ENCODE measurements at regions not wholly inside any gene's neighbourhood (a gene's known extent, or its start where the extent isn't known, plus 50 kb on each side); places are given as distances from the start of the nearest gene placed in this dataset.

GRCh38 chr12:63302941-63303536 is 152.0 kb upstream of the AVPR1A start:
- CTCF ChIA-PET = no interaction called here
- no peak overlapping the region for H2AFZ ChIP-seq (ENCODE audit: low read depth, low read length)
- FAIRE-seq = no peak

More at GRCh38 chr12:63302941-63303536, 152.0 kb upstream of the AVPR1A start:
- H3K4me1 ChIP-seq (ENCODE audit: control insufficient read depth, extremely low read depth, insufficient read depth, low read length) = no peaks in the 10 kb centered on the region
- dilution Hi-C loops (cut with MboI; ENCODE audit: extremely low pct_ligation_motif_present, low sequenced_read_pairs) = no loop called here
- no TSS peak for BruUV-seq (replicated peaks)
- no peak for TF ChIP-seq MYC (IDR thresholded peaks at IDR 0.05; ENCODE audit: low read depth, low read length)
- TF ChIP-seq POLR2AphosphoS5 (IDR thresholded peaks at IDR 0.05; ENCODE audit: insufficient read depth, low read depth, low read length) = no peak
- TF ChIP-seq CTCF (IDR thresholded peaks at IDR 0.05; ENCODE audit: extremely low read depth in 1 of 2, insufficient read depth in 1 of 2, low read depth in 1 of 2, low read length in 2 of 2) = no peak
- no peak for TF ChIP-seq POLR2A (IDR thresholded peaks at IDR 0.05; ENCODE audit: low read depth, low read length)
- TF ChIP-seq GATA2 (IDR thresholded peaks at IDR 0.05; ENCODE audit: insufficient read depth, insufficient read length, low read depth, low read length) = no peak
- no peak for TF ChIP-seq FOS (IDR thresholded peaks at IDR 0.05; ENCODE audit: borderline replicate concordance, insufficient read depth, low read length)
- no peak for TF ChIP-seq JUN (IDR thresholded peaks at IDR 0.05; ENCODE audit: borderline replicate concordance, insufficient read depth, insufficient read length, low read depth)
- H3K36me3 ChIP-seq (ENCODE audit: control insufficient read depth in 2 of 2, extremely low read depth in 1 of 2, insufficient read depth in 2 of 2, low read length in 2 of 2) = no peaks in the 10 kb centered on the region
- H3K27me3 ChIP-seq (ENCODE audit: control insufficient read depth in 2 of 2, insufficient read depth in 2 of 2, low read length in 2 of 2) = peaks cover 6 to 19% of the 10 kb centered on the region in 2 experiments
- no peak overlapping the region for H3K4me3 ChIP-seq (replicated peaks in 1 of 3; ENCODE audit: insufficient read depth in 1 of 3, low read depth in 1 of 3, low read length in 3 of 3)
- no peak overlapping the region for H3K27ac ChIP-seq (ENCODE audit: insufficient read depth, low read depth, low read length)
- no peak overlapping the region for H3K9ac ChIP-seq (replicated peaks; ENCODE audit: extremely low read depth, insufficient read depth, low read length)
- no peaks in the 10 kb centered on the region for H4K20me1 ChIP-seq (replicated peaks; ENCODE audit: control insufficient read depth, extremely low read depth, insufficient read depth, low read length)
- DNase-seq (ENCODE audit: low read depth, low spot score) = no peak
- H3K9me3 ChIP-seq (replicated peaks; ENCODE audit: control insufficient read depth, insufficient read depth, low read length) = no peaks in the 10 kb centered on the region
- no peaks in the 10 kb centered on the region for H3K9me1 ChIP-seq (replicated peaks; ENCODE audit: control insufficient read depth, extremely low read depth, insufficient read depth, low read length)
- POLR2A ChIA-PET = no interaction called here
- H3K4me2 ChIP-seq (ENCODE audit: insufficient read depth, low read length) = no peak overlapping the region
- intact Hi-C loops (cut with micrococcal nuclease) = no loop called here
- H3K79me2 ChIP-seq (ENCODE audit: control insufficient read depth, insufficient read depth, low read length) = no peaks in the 10 kb centered on the region

Data from endothelial cell of umbilical vein (primary cell).